Peyer's patch (tissue), 4 donors: ENCODE measurements at regions not wholly inside any gene's neighbourhood (a gene's known extent, or its start where the extent isn't known, plus 50 kb on each side); places are given as distances from the start of the nearest gene placed in this dataset.

Source experiments
- DNase-seq, 3 donors: peaks; one replicate each; pipeline ENCODE4 v3.0.0-alpha.2; 2017 to 2019
- H3K27ac ChIP-seq, 4 donors: fragments of 200-600 bp; sonication (generic); one replicate each; pipeline ENCODE4 v1.5.1; 2016 to 2019
- H3K27me3 ChIP-seq, 2 donors: fragments of 200-600 bp; sonication (generic); one replicate each; pipeline ENCODE4 v1.5.1; 2019
- H3K36me3 ChIP-seq, 3 donors: fragments of 200-600 bp; sonication (generic); one replicate each; pipeline ENCODE4 v1.5.1; 2016 to 2019
- H3K4me1 ChIP-seq, 4 donors: fragments of 200-600 bp; sonication (generic); one replicate each; pipeline ENCODE4 v1.5.1; 2016 to 2019
- H3K4me3 ChIP-seq, 4 donors: fragments of 200-600 bp; sonication (generic); 1 replicate in 3 of 4; 2 replicates in 1 of 4; pipeline ENCODE4 v1.5.1; 2016 to 2019; ENCODE audit warnings: mild to moderate bottlenecking in 1 of 4
- H3K9me3 ChIP-seq, 4 donors: fragments of 200-600 bp; sonication (generic); one replicate each; pipeline ENCODE4 v1.5.1; 2016 to 2019; ENCODE audit warnings: mild to moderate bottlenecking in 1 of 4
- CTCF ChIP-seq, 6 experiments: fragments of 450-650 bp in 4 of 6; fragments of 200-600 bp in 2 of 6; sonication (generic) in 1 of 6; IDR thresholded peaks; one replicate each; pipeline ENCODE4 v1.5.1; 2017 to 2019; ENCODE audit warnings: antibody characterized with exemption in 6 of 6, mild to moderate bottlenecking in 3 of 6, moderate library complexity in 1 of 6
- POLR2A ChIP-seq, 2 donors: fragments of 450-650 bp; IDR thresholded peaks; one replicate each; pipeline ENCODE4 v1.5.1; 2017; ENCODE audit warnings: antibody characterized with exemption in 2 of 2, mild to moderate bottlenecking in 2 of 2, moderate library complexity in 2 of 2

- Histone ChIP-seq H3K27ac (no peak overlapping the region), H3K36me3 (no peaks in the 10 kb centered on the region), H3K4me3 (no peak overlapping the region), H3K27me3 (no peaks in the 10 kb centered on the region), H3K4me1 (no peaks in the 10 kb centered on the region), H3K9me3 (no peaks in the 10 kb centered on the region)
- no peak for DNase-seq
- no peak for TF ChIP-seq CTCF (IDR thresholded peaks at IDR 0.05)
- TF ChIP-seq POLR2A (IDR thresholded peaks at IDR 0.05): no peak
Observed at GRCh38 chr16:49061137-49061714, 220.4 kb downstream of the CBLN1 start.

- no peak for TF ChIP-seq POLR2A (IDR thresholded peaks at IDR 0.05)
- TF ChIP-seq CTCF (IDR thresholded peaks at IDR 0.05): no peak
- no peaks in the 10 kb centered on the region for H3K9me3 ChIP-seq
- H3K27ac ChIP-seq: no peak overlapping the region
- no peaks in the 10 kb centered on the region for H3K27me3 ChIP-seq
- no peak overlapping the region for H3K4me3 ChIP-seq
- no peaks in the 10 kb centered on the region for H3K4me1 ChIP-seq
- H3K36me3 ChIP-seq: no peaks in the 10 kb centered on the region
- DNase-seq: no peak
Observed at GRCh38 chr16:49060728-49061127, 220.9 kb downstream of the CBLN1 start.

DNA sequence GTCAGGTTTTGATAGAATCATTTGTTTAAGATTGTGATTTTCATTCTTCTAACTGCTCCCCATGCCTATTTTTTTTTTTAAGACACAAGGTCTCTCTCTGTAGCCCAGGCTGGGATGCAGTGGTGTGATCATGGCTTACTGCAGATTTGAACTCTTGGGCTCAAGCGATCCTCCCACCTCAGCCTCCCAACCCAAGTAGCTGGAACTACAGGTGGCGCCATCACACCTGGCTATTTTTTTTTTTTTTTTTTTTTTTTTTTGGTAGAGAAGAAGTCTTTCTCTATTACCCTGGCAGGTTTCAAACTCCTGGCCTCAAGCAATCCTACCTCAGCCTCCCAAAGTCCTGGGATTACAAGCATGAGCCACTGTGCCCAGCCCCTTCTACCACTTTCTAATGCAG is 223.3 kb downstream of the CBLN1 start:
- no peaks in the 10 kb centered on the region for H3K4me1 ChIP-seq
- no peak for TF ChIP-seq CTCF (IDR thresholded peaks at IDR 0.05)
- TF ChIP-seq POLR2A (IDR thresholded peaks at IDR 0.05): no peak
- no peak overlapping the region for H3K27ac ChIP-seq
- no peak for DNase-seq
- H3K27me3 ChIP-seq: no peaks in the 10 kb centered on the region
- no peak overlapping the region for H3K4me3 ChIP-seq
- no peaks in the 10 kb centered on the region for H3K9me3 ChIP-seq
- no peaks in the 10 kb centered on the region for H3K36me3 ChIP-seq

DNA sequence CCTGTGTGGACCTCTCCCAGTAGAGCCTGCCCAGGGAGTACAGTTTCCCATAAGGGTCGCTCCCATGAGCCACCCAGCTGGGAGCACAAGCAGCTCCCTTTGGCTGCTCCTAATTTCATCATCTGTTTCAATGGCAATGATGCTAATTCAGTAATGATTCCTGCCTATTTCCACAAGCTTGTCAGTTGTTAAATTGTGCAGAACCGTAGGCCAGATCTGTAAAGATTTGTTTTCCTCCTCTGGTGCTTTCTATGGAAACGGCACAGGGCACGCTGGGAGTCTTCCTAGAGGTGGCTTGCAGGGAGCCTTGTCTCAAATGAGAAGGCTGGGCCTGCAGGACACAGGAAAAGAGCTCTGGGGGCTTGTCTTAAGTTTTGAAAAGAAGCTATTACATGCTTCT is 223.7 kb downstream of the CBLN1 start:
- TF ChIP-seq POLR2A (IDR thresholded peaks at IDR 0.05) (no peak), CTCF (IDR thresholded peaks at IDR 0.05) (no peak)
- Histone ChIP-seq H3K27me3 (no peaks in the 10 kb centered on the region), H3K4me1 (no peaks in the 10 kb centered on the region), H3K36me3 (no peaks in the 10 kb centered on the region), H3K9me3 (no peaks in the 10 kb centered on the region), H3K4me3 (no peak overlapping the region), H3K27ac (no peak overlapping the region)
- DNase-seq: no peak

GRCh38 chr16:49057391-49057790 is 224.2 kb downstream of the CBLN1 start:
- Histone ChIP-seq H3K27me3 (no peaks in the 10 kb centered on the region), H3K36me3 (no peaks in the 10 kb centered on the region), H3K4me1 (no peaks in the 10 kb centered on the region), H3K9me3 (no peaks in the 10 kb centered on the region), H3K4me3 (no peak overlapping the region), H3K27ac (no peak overlapping the region)
- DNase-seq: no peak
- no peak for TF ChIP-seq POLR2A (IDR thresholded peaks at IDR 0.05)
- no peak for TF ChIP-seq CTCF (IDR thresholded peaks at IDR 0.05)

GRCh38 chr16:49056546-49056945 is 225.1 kb downstream of the CBLN1 start:
- TF ChIP-seq POLR2A (IDR thresholded peaks at IDR 0.05) (no peak), CTCF (IDR thresholded peaks at IDR 0.05) (no peak)
- Histone ChIP-seq H3K27me3 (no peaks in the 10 kb centered on the region), H3K27ac (no peak overlapping the region), H3K4me3 (no peak overlapping the region), H3K9me3 (no peaks in the 10 kb centered on the region), H3K4me1 (no peaks in the 10 kb centered on the region), H3K36me3 (no peaks in the 10 kb centered on the region)
- DNase-seq: no peak
